SJSA1 (cell line): ENCODE measurements at regions not wholly inside any gene's neighbourhood (a gene's known extent, or its start where the extent isn't known, plus 50 kb on each side); places are given as distances from the start of the nearest gene placed in this dataset.
A peak's percentile ranks its signal among the peaks of the same experiment; 100 is the strongest.

Source experiments
- DNase-seq, 2 experiments: peaks; one replicate each; pipeline ENCODE4 v3.0.0-alpha.2; 2015 to 2020; ENCODE audit warnings: low spot score in 2 of 2, low read depth in 1 of 2
- H3K27ac ChIP-seq: fragments of 250-450 bp; sonication (Bioruptor Pico); 2 replicates; pipeline ENCODE4 v1.5.1; 2020; ENCODE audit warnings: mild to moderate bottlenecking, moderate library complexity
- H3K27me3 ChIP-seq: fragments of 250-450 bp; sonication (Bioruptor Pico); replicated peaks from 2 replicates; pipeline ENCODE4 v1.5.1; 2020; ENCODE audit warnings: mild to moderate bottlenecking, moderate library complexity
- H3K36me3 ChIP-seq: fragments of 250-450 bp; sonication (Bioruptor Pico); 2 replicates; pipeline ENCODE4 v1.5.1; 2020; ENCODE audit warnings: mild to moderate bottlenecking
- H3K4me1 ChIP-seq: fragments of 250-450 bp; sonication (Bioruptor Pico); replicated peaks from 2 replicates; pipeline ENCODE4 v1.6.1; 2021; ENCODE audit warnings: mild to moderate bottlenecking
- H3K4me3 ChIP-seq: fragments of 250-450 bp; sonication (Bioruptor Pico); 2 replicates; pipeline ENCODE4 v1.5.1; 2020; ENCODE audit warnings: mild to moderate bottlenecking
- H3K9me3 ChIP-seq: fragments of 250-450 bp; sonication (Bioruptor Pico); replicated peaks from 2 replicates; pipeline ENCODE4 v1.5.1; 2020; ENCODE audit warnings: mild to moderate bottlenecking

- DNase-seq = no peak
- no peaks in the 10 kb centered on the region; the same call in 1 of the 2 replicates for H3K27me3 ChIP-seq
- no peaks in the 10 kb centered on the region for H3K36me3 ChIP-seq
- H3K4me1 ChIP-seq = no peaks in the 10 kb centered on the region
- H3K27ac ChIP-seq = no peak overlapping the region
- no peaks in the 10 kb centered on the region for H3K9me3 ChIP-seq
- no peak overlapping the region for H3K4me3 ChIP-seq
These were observed 297.7 kb downstream of the ICOS start for GRCh38 chr2:204234248-204234647.

- no peaks in the 10 kb centered on the region; the same call in 1 of the 2 replicates for H3K27me3 ChIP-seq
- H3K4me1 ChIP-seq = no peaks in the 10 kb centered on the region
- no peak overlapping the region for H3K4me3 ChIP-seq
- H3K36me3 ChIP-seq = no peaks in the 10 kb centered on the region
- no peak overlapping the region for H3K27ac ChIP-seq
- DNase-seq = no peak
- no peaks in the 10 kb centered on the region for H3K9me3 ChIP-seq
These were observed 298.3 kb downstream of the ICOS start for GRCh38 chr2:204234879-204235278.

DNA sequence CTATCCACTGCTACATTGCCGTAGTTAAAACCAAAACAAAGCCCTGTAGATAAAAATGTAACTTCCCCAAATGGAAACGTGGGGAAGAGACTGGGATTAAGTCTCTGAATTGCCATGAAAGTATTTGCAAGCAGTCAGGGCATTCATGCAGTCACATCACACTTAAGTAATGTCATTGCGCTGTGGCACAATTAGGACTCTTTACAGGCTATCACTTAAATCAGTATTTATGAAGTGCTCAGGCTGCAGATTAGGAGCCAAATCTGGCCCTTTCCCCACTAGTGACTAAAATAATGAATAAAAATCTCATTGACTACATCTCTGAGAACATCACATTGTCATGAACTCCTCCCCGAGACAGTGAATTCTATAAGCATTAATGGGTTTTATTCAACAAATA is 300.9 kb downstream of the ICOS start:
- no peak for DNase-seq
- Histone ChIP-seq H3K4me3 (no peak overlapping the region), H3K27me3 (no peaks in the 10 kb centered on the region; the same call in 1 of the 2 replicates)

GRCh38 chr2:204239411-204240165 is 303.0 kb downstream of the ICOS start:
- Histone ChIP-seq H3K4me3 (no peak overlapping the region), H3K4me1 (no peaks in the 10 kb centered on the region), H3K27me3 (no peaks in the 10 kb centered on the region), H3K27ac (no peak overlapping the region), H3K9me3 (no peaks in the 10 kb centered on the region), H3K36me3 (no peaks in the 10 kb centered on the region)
- DNase-seq = no peak

More for the DNA sequence above, 300.9 kb downstream of the ICOS start:
- Histone ChIP-seq H3K36me3 (no peaks in the 10 kb centered on the region), H3K4me1 (no peaks in the 10 kb centered on the region), H3K27ac (no peak overlapping the region), H3K9me3 (no peaks in the 10 kb centered on the region)

DNA sequence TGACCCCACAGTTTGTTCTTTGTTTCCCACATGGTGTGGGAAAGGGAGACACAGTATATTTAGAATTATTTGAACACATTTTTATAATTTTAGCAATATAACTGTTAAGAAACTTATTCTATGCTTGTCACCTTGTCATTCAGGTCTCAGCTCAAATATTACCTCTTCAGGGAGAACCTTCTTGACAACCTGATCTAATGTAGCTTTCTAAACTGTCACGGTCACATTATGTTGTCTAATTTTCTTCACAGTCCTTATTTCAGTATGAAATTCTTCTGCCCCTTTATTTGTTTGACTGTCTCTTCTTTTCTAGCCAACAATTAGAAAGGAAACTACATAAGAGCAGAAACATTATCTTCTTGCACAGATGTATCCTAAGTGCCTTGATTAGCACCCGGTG is 304.3 kb upstream of the PARD3B start:
- no peak for DNase-seq
- Histone ChIP-seq H3K4me1 (no peaks in the 10 kb centered on the region), H3K27me3 (no peaks in the 10 kb centered on the region), H3K4me3 (no peak overlapping the region), H3K9me3 (no peaks in the 10 kb centered on the region), H3K27ac (no peak overlapping the region), H3K36me3 (no peaks in the 10 kb centered on the region)

DNA sequence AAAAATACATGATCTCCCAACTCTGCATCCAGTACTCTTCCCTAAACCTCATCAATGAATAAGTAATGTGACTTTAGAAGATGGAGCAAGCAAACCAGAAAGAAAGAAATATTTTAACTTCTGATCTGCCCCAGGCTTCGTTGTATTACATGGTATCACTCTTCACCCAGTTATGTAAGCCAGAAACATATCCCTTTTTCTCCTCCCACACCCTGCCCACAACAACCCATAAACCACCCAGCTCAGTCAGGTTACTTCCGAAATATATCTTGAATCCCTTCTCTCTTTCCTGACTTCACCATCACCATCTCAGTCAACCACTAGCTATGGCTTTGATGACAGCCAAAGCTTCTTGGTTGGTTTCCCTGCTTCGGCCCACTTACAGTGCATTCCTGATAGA is 295.8 kb upstream of the PARD3B start:
- no peak overlapping the region for H3K27ac ChIP-seq
- H3K4me3 ChIP-seq = no peak overlapping the region
- no peaks in the 10 kb centered on the region for H3K9me3 ChIP-seq
- no peak for DNase-seq
- H3K27me3 ChIP-seq = no peaks in the 10 kb centered on the region
- no peaks in the 10 kb centered on the region for H3K4me1 ChIP-seq
- no peaks in the 10 kb centered on the region for H3K36me3 ChIP-seq

DNA sequence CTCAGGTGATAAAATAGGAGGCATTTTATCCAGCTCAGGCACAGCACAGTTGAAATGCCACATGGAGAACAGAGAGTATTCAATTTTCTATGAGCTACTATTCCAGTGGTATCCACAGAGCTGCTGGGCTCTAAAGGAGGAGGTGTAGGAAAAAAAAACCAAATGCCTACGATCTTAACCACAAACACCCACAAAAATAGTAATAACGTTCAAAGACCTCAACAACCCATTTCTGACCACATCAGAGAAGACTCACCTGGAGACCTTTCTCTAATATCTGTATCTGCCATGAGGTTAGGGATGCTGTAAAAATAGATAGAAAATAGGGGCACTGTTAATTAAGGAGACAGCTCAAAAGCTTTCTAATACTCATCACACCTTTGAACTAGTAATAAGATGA is 294.6 kb upstream of the PARD3B start:
- H3K4me3 ChIP-seq = no peak overlapping the region
- no peak overlapping the region for H3K27ac ChIP-seq
- DNase-seq = no peak
- no peaks in the 10 kb centered on the region for H3K27me3 ChIP-seq
- no peaks in the 10 kb centered on the region for H3K9me3 ChIP-seq
- no peaks in the 10 kb centered on the region for H3K4me1 ChIP-seq
- H3K36me3 ChIP-seq = no peaks in the 10 kb centered on the region

DNA sequence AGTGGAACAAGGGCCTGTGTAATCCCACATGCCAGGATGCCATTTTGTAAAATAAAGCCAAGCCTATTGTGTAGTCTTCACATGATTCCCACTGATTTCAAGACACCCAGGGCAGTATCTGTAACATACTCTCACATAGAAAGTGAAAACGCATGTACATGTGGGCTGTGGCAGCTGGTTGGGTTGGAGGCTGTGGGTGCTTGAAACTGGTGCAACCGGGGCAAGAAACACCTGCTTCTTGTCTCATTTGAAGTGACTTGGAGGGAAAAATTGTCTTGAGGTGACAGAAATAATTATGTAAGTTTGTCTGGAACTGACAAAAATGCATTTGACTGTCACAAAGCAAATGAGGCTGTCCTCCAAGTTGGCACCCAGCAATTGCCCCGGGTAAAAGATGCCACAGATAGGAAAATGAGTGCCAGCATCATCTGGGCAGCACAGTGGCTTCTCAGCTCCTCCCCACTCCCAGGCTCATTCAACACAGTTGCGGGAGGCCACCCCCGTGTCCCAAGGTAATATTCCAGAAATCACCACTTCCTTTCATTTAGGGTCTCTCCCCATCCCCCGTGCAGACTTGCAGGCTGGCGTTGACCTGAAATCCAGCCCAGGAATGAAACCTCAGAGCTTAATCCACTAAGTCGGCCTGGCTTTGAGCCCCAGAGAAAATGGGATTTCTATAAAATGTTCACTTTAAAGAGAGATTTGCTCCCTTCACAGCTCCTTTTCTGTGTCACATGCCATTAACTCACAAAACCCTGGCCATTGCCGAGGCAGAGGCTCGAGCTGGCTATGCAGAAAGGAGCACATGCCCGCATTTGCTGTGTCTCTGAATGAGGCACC is 293.9 kb upstream of the PARD3B start:
- Histone ChIP-seq H3K9me3 (no peaks in the 10 kb centered on the region), H3K27ac (no peak overlapping the region), H3K27me3 (no peaks in the 10 kb centered on the region), H3K4me1 (no peaks in the 10 kb centered on the region), H3K36me3 (no peaks in the 10 kb centered on the region), H3K4me3 (no peak overlapping the region)
- DNase-seq = no peak

DNA sequence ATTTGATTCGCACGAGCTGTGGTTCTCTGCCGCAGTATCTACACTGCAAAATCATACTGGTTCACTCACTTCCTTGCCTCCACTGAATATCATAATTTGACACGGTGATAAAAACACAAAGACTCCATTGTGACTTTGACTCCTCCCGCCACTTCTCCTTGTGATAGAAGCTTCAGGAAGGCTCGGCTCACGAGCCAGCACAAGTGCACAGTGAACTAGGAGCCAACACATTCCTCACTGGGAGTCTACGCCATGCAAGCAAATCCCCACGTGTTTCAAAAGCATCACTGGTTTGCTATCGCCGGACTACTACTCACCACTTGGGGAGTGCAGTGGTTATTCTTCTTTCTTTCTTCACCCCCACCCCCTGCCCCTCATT is 293.3 kb upstream of the PARD3B start:
- Histone ChIP-seq H3K4me3 (no peak overlapping the region), H3K27ac (no peak overlapping the region), H3K4me1 (peaks cover 2% of the 10 kb centered on the region), H3K27me3 (no peaks in the 10 kb centered on the region), H3K36me3 (no peaks in the 10 kb centered on the region), H3K9me3 (no peaks in the 10 kb centered on the region)
- DNase-seq = no peak

- Histone ChIP-seq H3K27ac (no peak overlapping the region), H3K36me3 (no peaks in the 10 kb centered on the region), H3K9me3 (no peaks in the 10 kb centered on the region), H3K4me3 (no peak overlapping the region), H3K4me1 (peaks cover 13% of the 10 kb centered on the region), H3K27me3 (no peaks in the 10 kb centered on the region)
- DNase-seq = no peak
These were observed 290.2 kb upstream of the PARD3B start for GRCh38 chr2:204255071-204255470.

- peaks cover 17% of the 10 kb centered on the region for H3K4me1 ChIP-seq
- no peak for DNase-seq
- no peaks in the 10 kb centered on the region for H3K27me3 ChIP-seq
- no peak overlapping the region for H3K4me3 ChIP-seq
- no peaks in the 10 kb centered on the region for H3K9me3 ChIP-seq
- no peak overlapping the region for H3K27ac ChIP-seq
- no peaks in the 10 kb centered on the region for H3K36me3 ChIP-seq
These were observed 289.7 kb upstream of the PARD3B start for GRCh38 chr2:204255526-204255925.

DNA sequence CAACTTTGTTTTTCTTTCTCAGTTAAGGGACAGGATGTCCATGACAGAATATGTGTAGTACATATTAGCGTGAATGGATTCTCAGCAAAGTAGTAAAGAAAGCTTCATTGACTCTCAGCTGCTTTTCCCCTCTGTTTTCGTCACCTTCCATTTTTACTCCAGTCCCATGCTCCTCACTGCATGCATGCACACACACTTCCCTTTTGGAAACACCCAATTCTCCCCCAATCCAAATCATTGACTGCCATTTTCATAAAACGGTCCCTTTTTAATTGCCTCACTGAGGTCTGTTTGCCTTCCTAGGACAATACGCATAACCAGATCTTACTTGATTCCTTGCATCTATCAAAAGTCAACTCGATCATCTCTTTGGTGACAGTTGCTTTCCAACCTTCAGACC is 287.5 kb upstream of the PARD3B start:
- H3K27ac ChIP-seq = no peak overlapping the region
- H3K4me1 ChIP-seq = peaks cover 17% of the 10 kb centered on the region
- no peak overlapping the region for H3K4me3 ChIP-seq
- H3K27me3 ChIP-seq = no peaks in the 10 kb centered on the region
- H3K9me3 ChIP-seq = no peaks in the 10 kb centered on the region
- H3K36me3 ChIP-seq = no peaks in the 10 kb centered on the region
- DNase-seq = no peak

GRCh38 chr2:204258890-204259289 is 286.4 kb upstream of the PARD3B start:
- no peak for DNase-seq
- Histone ChIP-seq H3K4me1 (peaks cover 17% of the 10 kb centered on the region), H3K36me3 (no peaks in the 10 kb centered on the region), H3K9me3 (no peaks in the 10 kb centered on the region), H3K4me3 (no peak overlapping the region), H3K27me3 (no peaks in the 10 kb centered on the region), H3K27ac (no peak overlapping the region)

GRCh38 chr2:204260162-204260877 is 285.0 kb upstream of the PARD3B start:
- Histone ChIP-seq H3K4me1 (peaks cover 17% of the 10 kb centered on the region), H3K4me3 (no peak overlapping the region), H3K36me3 (no peaks in the 10 kb centered on the region), H3K27me3 (no peaks in the 10 kb centered on the region), H3K27ac (no peak overlapping the region), H3K9me3 (no peaks in the 10 kb centered on the region)
- peak; percentile 67 to 75 for DNase-seq
